NCI-H146 treated with DMSO at 0.1 percent for 48 hours (cell line): ENCODE measurements at regions not wholly inside any gene's neighbourhood (a gene's known extent, or its start where the extent isn't known, plus 50 kb on each side); places are given as distances from the start of the nearest gene placed in this dataset.

Experiments used
- DNase-seq: peaks from one replicate; lab custom pipeline; 2025; ENCODE audit not compliant: unreplicated experiment; lab: John Stamatoyannopoulos, UW

GRCh38 chr10:109517748-109518147 lies 405.6 kb downstream of the XPNPEP1 start:
- no peak for DNase-seq

DNA sequence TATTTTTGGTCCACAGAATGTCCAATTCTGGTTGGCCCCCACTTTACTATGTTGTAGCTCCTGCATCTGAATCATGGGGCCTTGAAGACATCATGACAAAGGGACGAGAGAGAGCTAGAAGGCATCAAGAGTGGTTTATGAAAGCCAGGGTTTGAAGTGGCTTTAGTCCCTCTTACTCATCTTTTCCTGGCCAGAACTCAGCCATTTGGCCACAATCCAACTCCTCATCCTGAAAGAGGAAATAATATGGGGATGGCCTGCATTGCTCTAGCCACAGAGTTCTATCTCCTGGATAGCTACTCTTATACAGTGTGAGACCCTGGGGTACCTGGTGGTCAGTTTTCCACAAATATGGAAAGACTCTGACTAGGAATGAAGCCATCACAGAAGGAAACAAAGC lies 418.9 kb downstream of the XPNPEP1 start:
- DNase-seq: no peak

DNA sequence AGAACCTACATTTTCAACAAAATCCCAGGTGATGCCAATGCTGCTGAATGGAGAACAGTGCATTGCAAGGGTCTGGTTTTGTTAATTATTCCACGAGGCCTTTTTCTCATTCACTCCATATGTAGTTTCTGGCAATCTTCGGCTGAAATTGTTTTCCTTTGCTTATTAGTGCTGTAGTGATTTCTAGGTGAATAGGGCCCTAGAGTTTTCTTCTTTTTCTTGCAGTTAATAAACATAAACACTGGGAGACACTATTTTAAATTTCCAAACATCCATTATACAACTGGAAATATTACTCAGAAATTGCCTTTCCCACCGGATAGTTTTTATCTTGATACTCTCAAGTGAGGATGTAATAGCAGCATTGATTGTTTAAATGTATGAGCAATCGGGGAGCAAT lies 435.6 kb downstream of the XPNPEP1 start:
- DNase-seq: no peak

- DNase-seq: no peak
Measured at GRCh38 chr10:109480836-109481235, 442.5 kb downstream of the XPNPEP1 start.

- no peak for DNase-seq
Measured at GRCh38 chr10:109475711-109476421, 447.4 kb downstream of the XPNPEP1 start.

GRCh38 chr10:109474812-109475211 lies 448.5 kb downstream of the XPNPEP1 start:
- DNase-seq: no peak

- DNase-seq: no peak
Measured at GRCh38 chr10:109474261-109474660, 449.1 kb downstream of the XPNPEP1 start.

DNA sequence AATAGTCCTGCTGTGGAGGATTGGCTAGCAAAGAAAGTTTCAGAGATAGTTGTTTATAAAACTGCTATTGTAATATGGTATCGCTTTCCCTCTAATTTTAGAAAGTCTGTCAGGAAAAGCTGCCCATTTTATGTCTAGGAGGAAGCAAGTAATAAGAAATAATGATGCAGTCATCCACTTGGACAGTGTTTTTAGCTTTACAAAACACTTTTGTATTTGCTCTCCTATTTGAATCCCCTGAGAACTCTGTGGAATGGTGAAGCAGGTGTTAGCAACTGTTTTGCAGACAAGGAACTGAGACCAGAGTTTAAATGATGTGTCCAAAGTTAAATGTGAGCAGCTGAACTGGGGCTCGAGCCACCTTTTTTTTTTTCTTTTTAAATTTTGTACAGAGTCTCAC lies 455.8 kb downstream of the XPNPEP1 start:
- DNase-seq: no peak

- DNase-seq: no peak
Measured at GRCh38 chr10:109464949-109465348, 458.4 kb downstream of the XPNPEP1 start.

DNA sequence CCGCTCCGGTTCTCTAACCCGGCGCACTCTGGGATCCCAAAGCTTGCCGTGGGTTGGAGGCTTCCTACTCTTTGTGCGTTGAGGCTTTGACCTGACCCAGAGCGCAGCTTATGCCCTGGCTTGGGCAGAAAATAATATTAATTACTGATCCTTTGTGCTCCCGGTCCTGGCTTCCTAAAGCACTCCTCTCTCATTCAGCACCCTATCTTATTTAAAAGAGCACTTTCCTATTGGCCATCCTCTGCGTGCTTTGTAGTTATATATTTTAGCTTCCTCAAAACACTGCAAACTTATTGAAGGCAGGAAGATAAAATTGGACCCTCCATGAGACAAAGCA lies 466.0 kb downstream of the XPNPEP1 start:
- no peak for DNase-seq

DNA sequence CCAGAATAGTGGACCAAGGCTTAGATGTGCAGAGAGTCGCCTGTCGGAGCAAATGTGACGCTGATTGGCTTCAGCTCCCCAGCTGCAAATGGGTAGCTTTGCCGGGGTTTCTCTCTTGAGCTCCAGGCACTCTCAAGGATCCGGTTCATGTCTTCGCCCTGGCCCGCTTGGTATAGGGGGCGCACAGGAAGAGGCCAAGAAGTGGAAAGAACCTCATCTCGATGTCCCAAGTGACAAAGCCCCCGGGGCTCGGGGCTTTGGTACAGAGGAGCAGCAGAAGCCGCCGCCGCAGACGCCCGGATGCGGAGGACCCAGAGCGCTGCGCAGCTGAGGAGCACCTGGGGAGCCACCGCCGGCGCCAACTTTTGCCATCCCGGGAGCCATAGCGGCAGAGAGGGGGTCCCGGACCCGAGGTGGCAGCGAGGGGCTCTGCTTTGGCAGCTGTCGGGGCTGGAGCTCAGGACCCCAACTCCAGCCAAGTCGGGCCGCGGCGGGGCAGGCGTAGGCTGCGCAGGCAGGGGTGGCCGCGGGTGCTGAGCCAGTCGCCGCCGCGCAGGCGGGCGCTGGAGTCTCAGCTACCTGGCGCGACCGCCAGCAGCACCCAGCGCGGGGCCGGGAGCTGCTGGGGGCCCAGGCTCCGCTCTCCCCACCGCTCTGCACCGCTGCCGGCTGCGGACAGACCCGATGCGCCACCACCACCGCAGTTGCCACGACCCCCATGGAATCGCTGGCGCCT lies 466.6 kb downstream of the XPNPEP1 start:
- DNase-seq: no peak

DNA sequence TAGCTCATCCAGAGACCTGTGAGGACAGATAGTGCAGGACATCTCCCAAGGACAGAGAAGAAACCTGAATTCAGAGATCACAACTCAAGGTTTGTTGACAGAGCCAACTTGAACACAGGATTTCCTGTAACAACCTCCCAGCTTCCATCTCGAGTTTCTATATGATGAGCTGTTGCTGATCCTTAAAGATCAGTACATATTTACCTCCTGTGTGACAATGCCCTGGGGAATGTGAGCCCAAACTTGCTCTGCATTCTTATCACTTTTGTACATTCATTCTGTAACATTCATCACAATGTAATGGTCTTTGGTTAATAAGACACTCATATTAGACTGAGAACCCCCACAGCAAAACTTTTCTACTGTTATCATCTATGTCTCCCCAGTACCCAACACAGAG lies 468.6 kb downstream of the XPNPEP1 start:
- no peak for DNase-seq

GRCh38 chr10:109451879-109452278 lies 471.4 kb downstream of the XPNPEP1 start:
- no peak for DNase-seq

DNA sequence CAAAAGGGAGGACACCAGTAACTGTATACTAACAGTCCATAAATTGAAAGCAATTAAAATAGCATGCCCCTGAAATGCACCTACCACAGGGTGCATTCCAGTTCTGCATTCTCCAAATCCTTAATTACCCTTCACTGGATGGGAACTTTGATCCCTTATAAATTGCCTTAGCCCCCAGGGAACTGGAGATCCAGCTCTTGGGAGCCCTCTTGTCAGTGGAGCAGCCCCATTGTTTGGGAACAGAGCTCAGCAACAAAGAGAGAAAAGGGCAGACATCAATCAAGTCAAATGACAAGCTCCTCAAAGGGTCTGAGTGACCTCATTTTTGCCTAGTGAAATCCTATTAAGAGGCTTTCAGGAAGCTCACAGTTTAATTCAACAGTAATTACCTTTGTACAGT lies 472.6 kb downstream of the XPNPEP1 start:
- no peak for DNase-seq

DNA sequence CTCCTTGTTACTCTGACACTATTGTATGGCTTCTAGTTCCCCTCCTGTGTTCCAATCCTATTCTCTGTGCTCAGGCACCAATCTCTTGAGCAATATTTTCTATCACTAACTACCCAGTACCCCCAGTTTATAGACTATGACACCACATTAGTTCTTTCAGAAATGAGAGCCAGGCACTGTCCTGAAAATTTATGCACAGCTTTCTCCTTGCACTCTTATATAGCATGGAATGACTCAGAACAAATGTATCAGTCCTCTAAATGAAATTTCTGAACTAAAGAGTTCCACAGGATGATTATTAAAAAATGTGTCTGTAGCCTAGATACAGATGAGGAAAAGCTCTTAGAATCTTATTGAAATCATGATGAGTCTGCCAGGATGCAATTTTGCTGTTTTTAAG lies 489.9 kb downstream of the XPNPEP1 start:
- DNase-seq: no peak

DNA sequence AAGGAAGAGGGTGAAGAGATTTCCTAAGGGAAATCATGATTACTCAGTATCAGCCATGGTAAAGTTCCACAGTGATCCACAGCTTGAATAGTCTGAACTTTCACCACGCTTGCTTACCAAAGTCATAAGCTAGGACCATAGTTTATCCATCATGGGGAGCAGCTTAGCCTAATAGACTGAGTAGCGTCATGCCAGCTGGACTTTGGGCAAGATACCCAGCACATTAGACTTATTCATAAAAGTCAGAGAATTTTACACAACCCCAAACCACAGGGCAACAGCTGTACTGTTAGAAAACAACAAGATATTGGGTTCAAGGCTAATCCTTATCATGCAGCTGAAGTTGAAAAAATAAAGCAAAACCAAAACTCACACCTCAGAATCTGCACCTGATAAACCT lies 491.0 kb downstream of the XPNPEP1 start:
- no peak for DNase-seq

DNA sequence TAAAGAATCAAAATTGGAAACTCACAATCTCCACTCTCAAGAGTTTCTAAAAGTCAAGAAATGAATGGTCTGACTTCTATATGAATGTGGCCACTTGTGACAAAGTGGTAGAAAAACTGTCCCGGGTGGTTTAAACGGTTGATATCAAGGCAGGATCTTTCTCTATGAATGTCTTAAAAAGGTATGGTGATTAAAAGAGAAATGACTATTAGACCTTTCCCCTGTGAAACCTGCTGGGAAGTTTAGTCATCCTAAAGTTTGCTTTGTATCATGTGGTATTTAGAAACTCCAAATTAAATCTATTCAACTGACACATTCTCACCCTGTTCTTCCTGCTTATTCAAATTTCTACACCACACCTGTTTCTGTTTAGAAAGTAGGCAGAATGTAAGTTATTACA lies 492.5 kb downstream of the XPNPEP1 start:
- no peak for DNase-seq

- DNase-seq: no peak
Measured at GRCh38 chr10:109430043-109430760, 493.1 kb downstream of the XPNPEP1 start.

- no peak for DNase-seq
Measured at GRCh38 chr10:109428775-109429491, 494.4 kb downstream of the XPNPEP1 start.

GRCh38 chr10:109427411-109427810 lies 495.9 kb downstream of the XPNPEP1 start:
- DNase-seq: no peak

DNA sequence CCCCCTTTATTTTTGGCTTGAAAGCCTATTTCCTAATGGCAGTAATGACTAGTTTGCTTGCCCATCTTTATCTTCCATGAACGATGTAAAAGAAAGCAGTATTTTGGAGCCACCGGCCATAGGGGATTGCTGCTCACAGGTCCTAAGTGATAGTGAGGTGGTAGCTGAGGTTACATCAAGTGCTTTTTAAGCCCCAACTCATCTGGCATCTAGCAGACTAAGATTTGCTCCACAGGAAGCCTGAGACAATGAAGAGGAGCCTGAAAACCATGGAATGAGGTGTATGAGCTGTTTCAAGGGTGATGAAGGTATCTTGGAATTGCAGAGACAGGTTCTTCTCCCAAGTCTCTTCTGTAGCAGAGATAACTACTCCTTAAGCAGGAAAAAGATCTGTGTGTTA lies 496.3 kb downstream of the XPNPEP1 start:
- no peak for DNase-seq

DNA sequence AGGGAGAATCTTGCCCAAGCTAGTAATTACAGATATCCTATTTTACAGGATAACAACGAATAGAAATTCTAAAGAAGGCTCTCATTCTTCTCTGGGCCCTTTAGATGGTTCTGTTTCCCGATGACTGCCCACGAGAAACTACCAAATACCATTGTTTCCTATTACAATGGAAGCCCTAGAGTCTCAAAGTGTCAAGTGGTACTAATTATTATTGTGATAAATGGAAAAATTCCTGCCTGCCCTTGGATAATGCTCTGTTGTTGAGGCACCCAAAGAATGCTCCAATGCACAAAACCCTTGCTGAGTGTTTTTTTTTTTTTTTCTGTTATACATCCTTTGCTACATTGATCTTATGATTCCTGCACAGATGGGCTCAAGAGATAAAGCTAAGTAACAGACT lies 504.5 kb downstream of the XPNPEP1 start:
- DNase-seq: no peak
